ENCODE measurements at regions not wholly inside any gene's neighbourhood (a gene's known extent, or its start where the extent isn't known, plus 50 kb on each side); places are given as distances from the start of the nearest gene placed in this dataset.

DNA sequence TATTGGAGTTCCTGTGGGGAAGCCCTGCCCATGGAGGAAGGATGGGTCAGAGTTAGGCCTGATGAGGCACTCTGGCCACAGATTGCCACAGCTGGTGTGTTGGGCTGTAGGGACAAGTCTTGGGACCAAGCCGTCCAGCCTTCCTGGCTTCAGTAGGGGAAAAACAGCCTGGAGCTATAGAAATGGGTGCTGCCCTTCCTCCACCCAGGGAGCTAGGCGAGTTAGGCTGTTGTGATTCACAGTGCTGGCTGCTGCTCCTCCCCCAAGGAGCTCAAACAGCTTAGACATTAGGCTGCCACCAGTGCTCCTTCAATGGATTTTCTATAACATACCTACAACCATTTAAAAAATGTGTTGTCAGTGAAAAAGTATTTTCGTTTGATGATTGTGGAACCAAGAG lies 274.3 kb downstream of the RPL10L start:
- ATAC-seq = no peak
- no peak for TF ChIP-seq ZNF565 (CRISPR knock-in tag; conservative IDR thresholded peaks at IDR 0.05; ENCODE audit: low read depth)
- no peak for TF ChIP-seq ZFP30 (CRISPR knock-in tag; IDR thresholded peaks at IDR 0.05)
- TF ChIP-seq CSRNP3 (CRISPR knock-in tag; IDR thresholded peaks at IDR 0.05) = no peak
- no peak for TF ChIP-seq RARB (CRISPR knock-in tag; IDR thresholded peaks at IDR 0.05)
- TF ChIP-seq OSR1 (CRISPR knock-in tag; IDR thresholded peaks at IDR 0.05) = no peak
- TF ChIP-seq ZNF8 (CRISPR knock-in tag; IDR thresholded peaks at IDR 0.05) = no peak
- no peak for TF ChIP-seq ZFP3 (CRISPR knock-in tag; IDR thresholded peaks at IDR 0.05)
- TF ChIP-seq ARNTL (CRISPR knock-in tag; IDR thresholded peaks at IDR 0.05; ENCODE audit: borderline replicate concordance, low read depth) = no peak
- no peak for TF ChIP-seq CSDC2 (CRISPR knock-in tag; IDR thresholded peaks at IDR 0.05)
- TF ChIP-seq BACH2 (CRISPR knock-in tag; IDR thresholded peaks at IDR 0.05; ENCODE audit: borderline replicate concordance) = no peak
- TF ChIP-seq, protein P1, sequence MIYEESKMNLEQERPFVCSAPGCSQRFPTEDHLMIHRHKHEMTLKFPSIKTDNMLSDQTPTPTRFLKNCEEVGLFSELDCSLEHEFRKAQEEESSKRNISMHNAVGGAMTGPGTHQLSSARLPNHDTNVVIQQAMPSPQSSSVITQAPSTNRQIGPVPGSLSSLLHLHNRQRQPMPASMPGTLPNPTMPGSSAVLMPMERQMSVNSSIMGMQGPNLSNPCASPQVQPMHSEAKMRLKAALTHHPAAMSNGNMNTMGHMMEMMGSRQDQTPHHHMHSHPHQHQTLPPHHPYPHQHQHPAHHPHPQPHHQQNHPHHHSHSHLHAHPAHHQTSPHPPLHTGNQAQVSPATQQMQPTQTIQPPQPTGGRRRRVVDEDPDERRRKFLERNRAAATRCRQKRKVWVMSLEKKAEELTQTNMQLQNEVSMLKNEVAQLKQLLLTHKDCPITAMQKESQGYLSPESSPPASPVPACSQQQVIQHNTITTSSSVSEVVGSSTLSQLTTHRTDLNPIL (CRISPR knock-in tag; IDR thresholded peaks at IDR 0.05; ENCODE audit: low read depth) = no peak
- no peak for TF ChIP-seq PATZ1 (CRISPR knock-in tag; IDR thresholded peaks at IDR 0.05; ENCODE audit: borderline replicate concordance)
- no peak for TF ChIP-seq ZC3H10 (CRISPR knock-in tag; IDR thresholded peaks at IDR 0.05)
- no peak for TF ChIP-seq PPARA (CRISPR knock-in tag; IDR thresholded peaks at IDR 0.05; ENCODE audit: borderline replicate concordance)
- TF ChIP-seq GLIS3 (CRISPR knock-in tag; IDR thresholded peaks at IDR 0.05) = no peak

GRCh38 chr14:46369391-46369790 lies 282.2 kb downstream of the RPL10L start:
- TF ChIP-seq ARNTL (CRISPR knock-in tag; IDR thresholded peaks at IDR 0.05; ENCODE audit: borderline replicate concordance, low read depth) (no peak), TCF4 (CRISPR knock-in tag; IDR thresholded peaks at IDR 0.05; ENCODE audit: borderline replicate concordance) (no peak), ESRRG (CRISPR knock-in tag; IDR thresholded peaks at IDR 0.05) (no peak), ZNF565 (CRISPR knock-in tag; conservative IDR thresholded peaks at IDR 0.05; ENCODE audit: low read depth) (no peak), ZC3H10 (CRISPR knock-in tag; IDR thresholded peaks at IDR 0.05) (no peak), CSRNP3 (CRISPR knock-in tag; IDR thresholded peaks at IDR 0.05) (no peak)
- TF ChIP-seq, protein P2, sequence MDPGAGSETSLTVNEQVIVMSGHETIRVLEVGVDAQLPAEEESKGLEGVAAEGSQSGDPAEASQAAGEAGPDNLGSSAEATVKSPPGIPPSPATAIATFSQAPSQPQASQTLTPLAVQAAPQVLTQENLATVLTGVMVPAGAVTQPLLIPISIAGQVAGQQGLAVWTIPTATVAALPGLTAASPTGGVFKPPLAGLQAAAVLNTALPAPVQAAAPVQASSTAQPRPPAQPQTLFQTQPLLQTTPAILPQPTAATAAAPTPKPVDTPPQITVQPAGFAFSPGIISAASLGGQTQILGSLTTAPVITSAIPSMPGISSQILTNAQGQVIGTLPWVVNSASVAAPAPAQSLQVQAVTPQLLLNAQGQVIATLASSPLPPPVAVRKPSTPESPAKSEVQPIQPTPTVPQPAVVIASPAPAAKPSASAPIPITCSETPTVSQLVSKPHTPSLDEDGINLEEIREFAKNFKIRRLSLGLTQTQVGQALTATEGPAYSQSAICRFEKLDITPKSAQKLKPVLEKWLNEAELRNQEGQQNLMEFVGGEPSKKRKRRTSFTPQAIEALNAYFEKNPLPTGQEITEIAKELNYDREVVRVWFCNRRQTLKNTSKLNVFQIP (CRISPR knock-in tag; IDR thresholded peaks at IDR 0.05; ENCODE audit: borderline replicate concordance, low read depth) = no peak

GRCh38 chr14:46368275-46368674 lies 283.3 kb downstream of the RPL10L start:
- ATAC-seq = no peak
- no peak for TF ChIP-seq BACH2 (CRISPR knock-in tag; IDR thresholded peaks at IDR 0.05; ENCODE audit: borderline replicate concordance)
- TF ChIP-seq, protein P2 (CRISPR knock-in tag; IDR thresholded peaks at IDR 0.05; ENCODE audit: borderline replicate concordance, low read depth) = no peak
- TF ChIP-seq ZFP3 (CRISPR knock-in tag; IDR thresholded peaks at IDR 0.05) = no peak
- TF ChIP-seq CSRNP3 (CRISPR knock-in tag; IDR thresholded peaks at IDR 0.05) = no peak
- TF ChIP-seq PPARA (CRISPR knock-in tag; IDR thresholded peaks at IDR 0.05; ENCODE audit: borderline replicate concordance) = no peak
- TF ChIP-seq PATZ1 (CRISPR knock-in tag; IDR thresholded peaks at IDR 0.05; ENCODE audit: borderline replicate concordance) = no peak
- no peak for TF ChIP-seq RARB (CRISPR knock-in tag; IDR thresholded peaks at IDR 0.05)
- TF ChIP-seq ISL1 (CRISPR knock-in tag; IDR thresholded peaks at IDR 0.05) = no peak

More at GRCh38 chr14:46369391-46369790, 282.2 kb downstream of the RPL10L start:
- no peak for ATAC-seq

Data from SK-N-SH treated with all-trans-retinoic acid at 6 μM for 48 hours (cell line).